CD1c-positive myeloid dendritic cell (primary cell): ENCODE measurements at regions not wholly inside any gene's neighbourhood (a gene's known extent, or its start where the extent isn't known, plus 50 kb on each side); places are given as distances from the start of the nearest gene placed in this dataset.
A peak's percentile ranks its signal among the peaks of the same experiment; 100 is the strongest.

ENCODE experiments used
- DNase-seq: peaks from one replicate; pipeline ENCODE4 v3.0.0-alpha.2; 2016; ENCODE audit errors: extremely low spot score

GRCh38 chr12:94750864-94751263 is 100.5 kb upstream of the TMCC3 start:
- no peak for DNase-seq

DNA sequence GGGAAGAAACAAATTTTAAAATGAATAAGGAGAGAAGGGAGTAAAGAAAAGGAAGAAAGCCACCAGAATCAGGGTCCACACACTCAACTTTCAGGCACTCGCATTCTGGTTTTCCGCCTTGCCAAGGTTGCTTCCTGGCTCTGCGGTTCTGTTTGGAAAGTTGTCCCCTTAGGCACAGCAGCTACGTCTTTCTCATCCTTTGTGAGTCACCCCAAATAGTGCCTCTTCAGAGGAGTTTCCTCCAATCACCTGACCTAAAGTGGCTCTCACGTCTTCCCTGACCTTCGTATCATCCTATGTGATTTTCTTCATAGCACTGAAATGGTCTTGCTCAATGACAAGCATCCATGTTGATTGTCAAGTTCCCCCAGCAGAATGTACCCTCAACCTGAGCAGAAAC is 99.5 kb upstream of the TMCC3 start:
- no peak for DNase-seq

DNA sequence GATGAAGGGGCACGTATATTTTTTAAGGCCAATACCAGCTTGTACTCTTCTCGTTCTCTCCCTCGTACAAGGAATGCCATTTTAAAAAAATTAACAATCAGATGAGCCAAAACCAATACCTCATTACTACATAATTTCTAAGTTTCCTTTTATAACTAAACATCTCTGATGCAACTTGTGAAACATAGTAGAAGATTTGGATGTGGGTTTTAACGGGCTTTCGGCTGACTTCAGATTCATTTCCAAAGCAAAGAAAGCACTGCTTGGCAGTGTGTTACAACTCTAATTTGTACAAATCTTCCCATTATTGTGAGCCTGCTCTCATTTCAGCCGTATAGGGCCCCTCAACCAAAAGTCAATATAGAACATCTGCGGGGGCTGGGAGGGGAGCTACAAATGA is 99.1 kb upstream of the TMCC3 start:
- DNase-seq: no peak

- DNase-seq: no peak
Measured at GRCh38 chr12:94748726-94749421, 98.5 kb upstream of the TMCC3 start.

DNA sequence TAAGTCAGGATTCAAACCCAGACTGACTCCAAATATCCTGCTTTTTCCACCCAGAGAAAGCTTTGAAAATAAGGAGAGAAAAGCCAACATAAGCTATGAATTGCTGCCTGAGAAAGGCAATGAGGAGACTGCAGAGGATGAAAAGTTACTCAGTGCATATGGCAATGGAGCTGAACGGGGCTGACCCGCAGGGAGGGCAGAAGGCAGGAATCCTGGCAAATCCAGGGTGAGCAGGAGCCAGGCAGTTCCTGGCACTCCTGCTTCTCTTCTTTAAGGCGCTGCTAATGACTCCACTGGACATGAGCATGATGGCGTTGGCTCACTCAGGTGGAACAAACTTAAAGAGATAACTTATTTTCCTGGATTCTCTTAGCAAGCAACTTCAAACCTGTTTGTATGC is 95.2 kb upstream of the TMCC3 start:
- no peak for DNase-seq

DNA sequence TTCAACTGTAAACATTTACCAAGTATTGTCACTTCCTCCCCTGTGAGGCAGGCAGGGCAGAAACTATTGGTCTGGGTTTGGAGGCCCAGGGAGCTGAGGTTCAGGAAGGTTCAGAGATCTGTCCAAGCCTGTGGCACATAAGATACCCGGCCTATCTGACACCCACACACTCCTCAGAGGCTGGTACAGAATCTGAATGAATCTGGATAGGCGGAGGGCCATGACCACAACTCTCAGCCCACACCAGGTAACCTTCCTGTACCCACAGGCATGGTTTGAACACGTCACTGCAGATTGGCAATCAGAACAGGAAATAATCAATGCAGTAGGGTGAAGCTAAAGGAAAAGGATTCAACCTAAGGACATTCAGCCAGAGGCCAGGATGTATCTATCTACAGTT is 92.8 kb upstream of the TMCC3 start:
- no peak for DNase-seq

GRCh38 chr12:94740601-94741362 is 90.4 kb upstream of the TMCC3 start:
- DNase-seq: no peak

DNA sequence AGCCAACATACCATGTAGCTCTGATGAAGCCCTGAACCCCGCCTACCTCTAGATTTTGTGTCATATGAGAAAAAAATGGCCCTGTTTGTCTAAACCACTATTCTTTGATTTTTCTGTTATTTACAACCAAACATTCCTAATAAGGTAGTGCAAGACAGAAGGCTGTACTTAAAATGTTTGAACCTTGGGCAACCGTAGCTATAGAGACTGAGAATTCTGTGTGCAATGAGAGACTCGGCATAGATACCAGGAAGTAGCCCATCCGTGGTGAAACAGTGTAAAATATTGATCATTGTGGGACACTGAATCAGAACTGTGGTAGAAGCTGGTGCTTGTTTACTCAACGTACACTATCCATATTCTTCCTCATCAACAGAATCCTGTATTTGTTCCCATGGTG is 86.5 kb upstream of the TMCC3 start:
- DNase-seq: no peak

- DNase-seq: no peak
Measured at GRCh38 chr12:94736004-94736403, 85.6 kb upstream of the TMCC3 start.

DNA sequence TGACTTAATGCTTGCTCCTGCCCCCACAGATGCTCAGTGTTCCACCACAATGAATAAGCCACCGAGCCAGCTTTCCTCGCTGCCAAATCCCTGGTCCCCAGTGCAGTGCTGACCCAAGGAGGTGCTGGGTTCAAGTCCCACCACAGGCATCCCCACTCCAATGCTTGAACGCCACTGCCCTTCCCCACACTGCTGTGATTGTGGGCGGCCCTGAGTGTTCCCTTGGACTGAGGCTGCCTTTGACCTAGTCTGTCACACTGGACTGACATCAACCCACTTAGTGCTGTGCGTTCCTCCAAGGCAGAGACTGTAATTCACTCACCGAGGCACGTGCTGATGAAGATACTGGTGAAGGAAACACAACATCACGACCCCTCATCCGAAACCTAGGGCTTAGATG is 83.4 kb upstream of the TMCC3 start:
- no peak for DNase-seq

DNA sequence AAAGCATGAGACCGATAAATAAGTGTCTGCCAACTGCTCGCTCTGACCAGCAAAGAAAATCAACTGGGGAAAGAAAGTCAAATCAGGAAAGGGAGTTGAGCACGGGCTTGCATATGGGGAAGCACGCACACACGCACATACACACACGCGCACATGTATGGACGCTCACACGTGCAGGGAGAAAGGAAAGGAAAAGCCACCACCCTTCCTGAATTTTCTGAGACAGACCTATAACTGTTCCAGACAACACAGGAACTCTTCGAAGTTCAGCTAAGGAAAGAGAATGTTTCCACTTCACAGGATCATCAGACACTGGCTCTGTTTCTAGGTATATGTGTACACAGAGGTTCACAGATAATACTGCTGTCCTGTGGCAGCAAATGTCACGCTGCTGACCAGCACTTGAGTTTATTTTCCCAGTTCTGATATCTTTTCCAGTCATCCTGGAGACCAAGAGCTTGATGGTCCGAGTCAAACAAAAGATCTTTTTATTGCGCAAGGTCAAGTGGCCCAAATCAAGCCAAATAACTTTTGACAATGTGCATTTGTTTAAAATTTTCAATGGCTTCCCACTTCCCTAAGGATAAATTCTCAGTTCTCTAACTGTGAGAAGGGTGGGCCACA is 82.1 kb upstream of the TMCC3 start:
- DNase-seq: no peak

DNA sequence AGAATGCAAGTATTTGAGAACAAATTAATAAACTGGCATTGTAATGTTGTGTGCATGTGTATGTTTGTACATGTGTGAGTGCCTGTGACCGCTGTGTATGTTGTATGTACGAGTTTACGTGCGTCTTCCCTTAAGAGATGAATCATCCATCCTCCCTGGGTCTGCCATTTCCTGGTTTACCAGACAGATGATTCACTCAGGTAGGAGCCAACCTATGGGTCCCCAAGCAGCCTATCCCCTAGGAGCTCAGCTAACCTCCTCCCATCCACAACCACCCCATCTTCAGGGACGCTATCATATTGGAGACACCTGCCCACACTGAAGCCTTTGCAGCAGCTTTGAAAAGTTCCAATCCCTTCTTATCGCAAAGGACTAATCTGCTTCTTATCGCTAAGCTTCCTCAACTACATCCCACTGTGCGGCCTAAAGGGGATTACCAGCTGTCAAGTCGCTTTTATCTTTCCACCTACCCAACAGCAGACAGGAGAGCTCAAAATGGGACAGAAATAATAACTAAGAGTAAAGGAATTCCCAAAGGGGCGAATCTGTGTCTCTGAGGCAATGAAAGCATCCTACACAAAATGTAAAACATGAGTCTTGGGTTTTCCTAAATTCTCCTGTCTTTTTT is 81.5 kb upstream of the TMCC3 start:
- no peak for DNase-seq

GRCh38 chr12:94730847-94731246 is 80.5 kb upstream of the TMCC3 start:
- no peak for DNase-seq

- no peak for DNase-seq
Measured at GRCh38 chr12:94726236-94726835, 76.0 kb upstream of the TMCC3 start.

- peak; percentile 48 for DNase-seq
Measured at GRCh38 chr12:94725375-94726168, 75.2 kb upstream of the TMCC3 start.

DNA sequence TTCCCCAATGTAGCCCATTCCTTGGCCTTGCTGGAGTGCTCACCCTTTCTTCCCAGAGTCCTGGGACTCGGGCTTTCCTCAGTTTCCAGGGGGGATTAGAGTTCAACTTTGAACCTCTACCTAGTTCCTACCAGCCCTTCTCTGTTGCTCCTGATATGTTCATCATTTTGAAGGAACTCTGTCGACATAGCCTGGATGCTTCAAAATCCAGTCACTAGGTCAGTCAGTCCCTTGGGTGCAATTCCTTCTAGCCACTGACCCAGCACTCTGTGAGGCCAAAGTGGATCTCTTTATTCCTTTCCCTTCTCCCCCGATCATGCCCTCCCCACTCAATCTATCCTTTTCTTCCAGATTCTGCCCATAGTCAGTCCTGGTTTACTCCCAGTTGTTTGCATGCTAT is 72.3 kb upstream of the TMCC3 start:
- DNase-seq: no peak

DNA sequence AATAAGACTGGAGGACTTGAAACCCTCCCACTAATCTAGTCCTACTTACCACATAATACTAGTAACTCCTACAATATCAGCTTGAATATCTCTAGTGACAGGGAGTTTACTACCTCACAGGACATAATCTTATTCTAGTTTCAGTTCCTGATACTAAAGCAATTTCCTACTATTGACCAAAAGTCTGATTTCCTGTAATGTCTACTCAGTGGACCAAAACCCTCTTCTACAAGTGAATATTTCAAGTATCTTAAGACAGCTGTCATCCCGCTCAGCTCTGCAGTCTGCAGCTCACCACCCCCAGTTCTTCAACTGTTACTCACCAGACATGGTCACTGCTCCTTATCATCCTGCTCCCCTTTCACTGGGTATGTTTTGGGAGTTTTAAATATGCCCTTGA is 70.8 kb upstream of the TMCC3 start:
- peak; percentile 43 for DNase-seq

DNA sequence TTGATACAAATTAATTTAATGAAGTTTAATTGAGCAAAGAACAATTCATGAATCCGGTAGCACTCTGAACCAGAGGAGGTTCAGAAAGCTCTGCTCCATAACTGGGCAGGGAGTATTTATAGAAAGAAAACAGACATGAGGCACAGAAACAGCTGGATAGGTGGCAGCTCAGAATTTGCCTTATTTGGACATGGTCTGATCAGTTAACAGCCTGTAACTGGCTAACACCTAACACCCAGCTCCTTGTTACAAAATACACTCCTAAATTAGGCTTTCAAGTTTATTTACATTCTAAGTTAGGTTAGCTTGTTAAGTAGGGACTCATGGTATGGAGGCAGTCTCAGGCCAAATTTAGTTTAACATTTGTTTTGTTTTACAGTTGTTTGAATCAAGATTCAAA is 67.8 kb upstream of the TMCC3 start:
- no peak for DNase-seq

GRCh38 chr12:94717656-94718055 is 67.3 kb upstream of the TMCC3 start:
- no peak for DNase-seq

DNA sequence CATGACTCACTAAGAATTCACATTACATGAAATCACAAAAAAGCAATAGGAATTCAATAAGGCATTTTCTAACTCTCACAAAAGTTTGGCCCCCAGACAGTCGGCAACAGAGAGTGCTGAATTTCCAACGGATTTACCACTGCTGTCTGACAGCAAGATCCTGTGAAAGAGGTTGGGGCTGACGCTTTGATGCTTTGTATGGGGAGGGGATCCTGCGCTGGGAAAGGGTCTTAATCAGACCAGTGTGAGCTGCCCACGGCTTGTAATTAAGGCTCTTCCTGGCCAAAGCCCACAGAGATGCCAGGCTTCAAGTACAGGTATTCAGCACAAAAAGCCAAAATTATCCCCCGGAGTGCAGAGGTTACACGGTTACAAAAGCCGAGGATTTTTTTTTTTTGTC is 66.8 kb upstream of the TMCC3 start:
- no peak for DNase-seq

DNA sequence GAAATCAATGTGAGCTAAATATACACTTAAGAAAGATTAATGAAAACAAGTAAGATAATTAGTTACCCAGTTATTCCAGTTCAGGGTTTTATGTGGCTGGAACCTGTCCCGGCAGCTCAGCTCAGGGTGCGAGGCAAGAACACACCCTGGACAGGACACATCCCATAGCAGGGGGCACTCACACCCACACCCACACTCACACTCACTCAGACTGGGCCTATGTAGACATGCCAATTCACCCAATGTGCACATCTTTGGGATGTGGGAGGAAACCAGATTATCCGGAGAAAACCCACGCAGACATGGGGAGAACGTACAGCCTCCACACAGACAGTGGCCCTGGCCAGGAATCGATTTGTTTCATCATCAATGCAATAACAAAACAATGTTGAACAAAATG is 66.0 kb upstream of the TMCC3 start:
- DNase-seq: no peak
